Left lung (tissue), 4 donors: ENCODE measurements at regions not wholly inside any gene's neighbourhood (a gene's known extent, or its start where the extent isn't known, plus 50 kb on each side); places are given as distances from the start of the nearest gene placed in this dataset.
"Not testable (repeated sequence)": the region's sequence is repeated elsewhere in the genome, so short reads cannot be mapped to it uniquely, and the experiment has no call there.

ENCODE experiments used
- ATAC-seq: fragments of 200-7000 bp; cut with Tn5 transposase; one replicate; pipeline ENCODE4 v1.9.1; 2020; ENCODE audit warnings: moderate library complexity
- DNase-seq, 4 donors: peaks; one replicate each; pipeline ENCODE4 v3.0.0-alpha.2; 2013 to 2020
- H3K27ac ChIP-seq, 2 donors: fragments of 200-600 bp; sonication (generic) in 1 of 2; one replicate each; pipeline versions ENCODE4 v1.5.0 to v1.8.0; 2020 to 2021
- H3K27me3 ChIP-seq, 2 donors: fragments of 200-600 bp; sonication (generic) in 1 of 2; one replicate each; pipeline versions ENCODE4 v1.5.0 to v1.8.0; 2020 to 2021
- H3K36me3 ChIP-seq, 2 donors: fragments of 200-600 bp; sonication (generic) in 1 of 2; one replicate each; pipeline versions ENCODE4 v1.5.0 to v1.8.0; 2020 to 2021
- H3K4me1 ChIP-seq, 2 donors: fragments of 200-600 bp; one replicate each; pipeline ENCODE4 v1.8.0; 2021
- H3K4me3 ChIP-seq, 2 donors: fragments of 200-600 bp; sonication (generic) in 1 of 2; one replicate each; pipeline versions ENCODE4 v1.5.0 to v1.8.0; 2020 to 2021; ENCODE audit warnings: mild to moderate bottlenecking in 1 of 2
- H3K9me3 ChIP-seq, 2 donors: fragments of 200-600 bp; sonication (generic) in 1 of 2; one replicate each; pipeline versions ENCODE4 v1.5.0 to v1.8.0; 2020 to 2021
- CTCF ChIP-seq, 2 donors: fragments of 200-600 bp; sonication (generic) in 1 of 2; IDR thresholded peaks; one replicate each; pipeline versions ENCODE4 v1.5.0 to v1.8.0; 2021; ENCODE audit warnings: antibody characterized with exemption in 2 of 2
- intact Hi-C, 2 donors: fragments of 100-400 bp; cut with DNase I; formaldehyde crosslinking; loops; one replicate each; pipeline versions ENCODE4 v1.11.2 to v1.14.2; 2022
- donor health status: DM: no; HTN: yes; CAD: no.
- donor health status: DM: no; HTN: no; CAD: no.

DNA sequence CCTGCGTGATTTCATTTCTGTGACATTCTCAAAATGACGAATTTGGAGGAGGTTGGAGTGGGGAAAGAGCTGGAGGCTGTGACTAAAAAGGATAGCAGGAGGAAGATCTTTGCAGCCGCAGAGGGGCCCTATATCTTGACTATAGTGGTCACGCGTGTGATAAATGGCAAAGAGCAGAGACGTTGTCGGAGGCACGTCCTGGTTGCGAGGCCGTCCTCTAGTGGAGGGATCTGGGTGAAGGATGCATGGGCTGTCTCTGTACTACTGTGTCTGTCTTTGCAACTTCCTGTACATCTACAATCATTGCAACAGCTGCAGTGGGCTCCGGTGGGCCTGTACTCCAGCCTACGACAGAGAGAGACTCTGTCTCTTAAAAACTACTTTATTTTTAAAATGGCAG lies 76.6 kb downstream of the YTHDF1 start:
- no peaks in the 10 kb centered on the region for H3K4me1 ChIP-seq
- DNase-seq, result no peak
- no peaks in the 10 kb centered on the region for H3K9me3 ChIP-seq
- intact Hi-C loops, result no loop called here
- no peak for ATAC-seq
- TF ChIP-seq CTCF (IDR thresholded peaks at IDR 0.05), result no peak
- H3K36me3 ChIP-seq, result no peaks in the 10 kb centered on the region
- H3K27ac ChIP-seq, result no peak overlapping the region
- peaks cover 0 to 35% of the 10 kb centered on the region in 2 donors for H3K27me3 ChIP-seq
- H3K4me3 ChIP-seq, result no peak overlapping the region

DNA sequence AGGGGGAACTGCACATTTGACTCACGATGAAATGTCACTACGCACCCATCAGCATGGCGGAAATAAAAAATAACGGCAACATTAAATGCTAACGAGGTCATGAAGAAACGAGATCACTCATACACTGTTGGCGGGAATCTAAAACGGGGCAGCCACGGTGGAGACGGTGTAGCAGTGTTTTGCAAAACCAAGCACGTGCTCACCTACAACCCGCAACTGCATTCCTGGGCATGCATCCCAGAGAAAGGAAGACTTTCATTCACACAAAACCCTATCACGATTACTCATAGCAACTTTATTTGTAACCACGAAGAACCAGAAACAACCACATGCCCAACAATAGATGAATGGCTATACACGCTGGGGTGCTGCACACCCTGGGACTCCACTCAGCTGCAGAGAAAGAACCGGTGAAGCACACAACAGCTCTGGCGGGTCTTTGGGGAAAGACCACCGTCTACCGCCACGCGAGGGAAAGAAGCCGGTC lies 77.0 kb downstream of the YTHDF1 start:
- H3K27me3 ChIP-seq, result peaks cover 0 to 37% of the 10 kb centered on the region in 2 donors
- no peak for DNase-seq
- no peak overlapping the region for H3K27ac ChIP-seq
- no peaks in the 10 kb centered on the region for H3K36me3 ChIP-seq
- no peak for TF ChIP-seq CTCF (IDR thresholded peaks at IDR 0.05)
- H3K4me1 ChIP-seq, result no peaks in the 10 kb centered on the region
- H3K4me3 ChIP-seq, result no peak overlapping the region
- no peak for ATAC-seq
- H3K9me3 ChIP-seq, result no peaks in the 10 kb centered on the region
- intact Hi-C loops, result no loop called here

DNA sequence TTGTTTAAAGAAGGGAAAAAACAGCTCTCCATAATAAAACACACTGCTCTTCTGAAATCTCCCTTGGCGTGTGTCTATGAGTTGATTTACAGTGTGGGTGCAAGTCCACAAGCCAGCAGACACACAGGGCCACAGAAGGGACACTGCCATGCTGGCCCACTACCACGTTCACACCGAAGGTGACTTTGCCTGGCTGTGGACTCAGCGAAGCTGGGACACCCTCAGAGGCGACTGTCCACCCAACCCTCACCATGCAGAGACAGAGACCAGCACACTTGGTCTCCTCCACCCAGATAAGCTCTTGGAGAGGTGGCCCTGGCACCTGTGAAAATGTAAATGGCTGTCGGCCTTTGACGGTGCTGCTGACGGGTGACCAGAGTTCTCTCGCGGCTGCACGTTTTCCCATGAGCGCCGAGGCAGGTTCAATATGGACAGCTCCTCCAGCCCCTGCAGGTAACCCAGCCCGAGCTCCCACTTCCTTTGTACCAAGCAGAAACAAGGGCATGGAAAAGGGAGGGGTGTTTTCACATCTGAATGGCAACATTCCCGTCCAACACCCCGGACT lies 78.0 kb downstream of the YTHDF1 start:
- Histone ChIP-seq H3K4me1 (no peaks in the 10 kb centered on the region), H3K27ac (no peak overlapping the region), H3K4me3 (no peak overlapping the region), H3K9me3 (no peaks in the 10 kb centered on the region), H3K27me3 (peaks cover 0 to 47% of the 10 kb centered on the region in 2 donors), H3K36me3 (no peaks in the 10 kb centered on the region)
- intact Hi-C loops, result no loop called here
- TF ChIP-seq CTCF (IDR thresholded peaks at IDR 0.05), result no peak
- no peak for ATAC-seq
- peak in 1 of 4 donors; percentile 18 for DNase-seq

GRCh38 chr20:63136296-63136695 lies 79.6 kb downstream of the YTHDF1 start:
- no peak overlapping the region for H3K27ac ChIP-seq
- no peaks in the 10 kb centered on the region for H3K9me3 ChIP-seq
- DNase-seq, result peak in 1 of 4 donors; percentile 10
- no peak for TF ChIP-seq CTCF (IDR thresholded peaks at IDR 0.05)
- intact Hi-C loops, result no loop called here
- no peaks in the 10 kb centered on the region for H3K36me3 ChIP-seq
- no peak for ATAC-seq
- no peak overlapping the region for H3K4me3 ChIP-seq
- peaks cover 0 to 49% of the 10 kb centered on the region in 2 donors for H3K27me3 ChIP-seq
- no peaks in the 10 kb centered on the region for H3K4me1 ChIP-seq

GRCh38 chr20:63135411-63135810 lies 80.5 kb downstream of the YTHDF1 start:
- Histone ChIP-seq H3K27me3 (peaks cover 0 to 49% of the 10 kb centered on the region in 2 donors), H3K9me3 (no peaks in the 10 kb centered on the region), H3K27ac (no peak overlapping the region), H3K36me3 (no peaks in the 10 kb centered on the region), H3K4me3 (no peak overlapping the region), H3K4me1 (no peaks in the 10 kb centered on the region)
- intact Hi-C loops, result no loop called here
- no peak for TF ChIP-seq CTCF (IDR thresholded peaks at IDR 0.05)
- peak in 1 of 4 donors; percentile 27 for DNase-seq
- ATAC-seq, result no peak

- peaks cover 0 to 53% of the 10 kb centered on the region in 2 donors for H3K27me3 ChIP-seq
- H3K36me3 ChIP-seq, H3K9me3 ChIP-seq, H3K4me3 ChIP-seq, H3K4me1 ChIP-seq, H3K27ac ChIP-seq, ATAC-seq, DNase-seq, intact Hi-C loops: not testable (repeated sequence)
Observed at GRCh38 chr20:63134711-63135361, 81.1 kb downstream of the YTHDF1 start.
